SK-N-SH (cell line): ENCODE measurements at regions not wholly inside any gene's neighbourhood (a gene's known extent, or its start where the extent isn't known, plus 50 kb on each side); places are given as distances from the start of the nearest gene placed in this dataset.

ENCODE experiments used
- CTCF ChIP-seq: fragments of 200-600 bp; sonication (generic); IDR thresholded peaks from 2 replicates; pipeline ENCODE4 v1.6.1; 2017; ENCODE audit warnings: antibody characterized with exemption, mild to moderate bottlenecking, moderate library complexity
- ELF1 ChIP-seq: IDR thresholded peaks from 2 replicates; pipeline ENCODE4 v1.4.0; 2012
- EZH2phosphoT487 ChIP-seq: fragments of 200-600 bp; sonication (generic); IDR thresholded peaks from 2 replicates; pipeline ENCODE4 v1.6.1; 2017; ENCODE audit warnings: low read depth, mixed run types, mild to moderate bottlenecking, antibody characterized with exemption, moderate library complexity, borderline replicate concordance
- JUND ChIP-seq: IDR thresholded peaks from 2 replicates; pipeline ENCODE4 v1.4.0; 2012
- NFIC ChIP-seq: IDR thresholded peaks from 2 replicates; pipeline ENCODE4 v1.4.0; 2012; ENCODE audit warnings: borderline replicate concordance
- NRF1 ChIP-seq: IDR thresholded peaks from 2 replicates; pipeline ENCODE4 v1.6.1; 2012; ENCODE audit warnings: low read depth, mild to moderate bottlenecking, low read length
- TAF1 ChIP-seq: IDR thresholded peaks from 2 replicates; pipeline ENCODE4 v1.6.1; 2012; ENCODE audit warnings: low read depth, mild to moderate bottlenecking, low read length, moderate library complexity, borderline replicate concordance
- TEAD4 ChIP-seq: IDR thresholded peaks from 2 replicates; pipeline ENCODE4 v1.4.0; 2012; ENCODE audit warnings: mild to moderate bottlenecking, borderline replicate concordance; ENCODE audit not compliant: insufficient read depth
- TF ChIP-seq, protein P1 (sequence below): IDR thresholded peaks from 2 replicates; pipeline ENCODE4 v1.4.0; 2012; ENCODE audit warnings: low read depth, borderline replicate concordance
- TF ChIP-seq, protein P2 (sequence below): IDR thresholded peaks from 2 replicates; pipeline ENCODE4 v1.4.0; 2012; ENCODE audit warnings: low read depth, borderline replicate concordance

DNA sequence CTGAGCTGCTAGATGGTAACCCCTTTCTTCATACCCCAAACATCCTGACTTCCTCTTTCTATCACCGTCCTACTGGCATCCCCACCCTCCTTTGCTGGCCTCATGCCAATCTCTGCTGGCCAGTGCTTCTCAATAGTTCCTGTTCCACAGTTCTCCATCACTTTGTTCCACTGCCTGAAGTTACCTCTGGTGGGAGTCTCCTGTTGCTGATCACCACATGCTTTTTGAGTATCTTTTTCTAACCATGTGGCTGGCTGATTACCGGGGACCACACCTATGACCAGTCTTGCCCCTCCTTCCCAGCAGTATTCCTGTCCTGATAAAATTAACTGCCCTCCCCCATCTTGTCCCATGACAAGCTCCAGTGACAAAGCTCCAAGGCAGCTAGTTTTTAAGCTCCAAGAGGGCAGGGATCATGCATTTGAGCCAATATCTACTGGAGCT, 380.4 kb upstream of the CCL2 start:
- no peak for TF ChIP-seq TAF1
- no peak for TF ChIP-seq CTCF
- TF ChIP-seq, protein P1, sequence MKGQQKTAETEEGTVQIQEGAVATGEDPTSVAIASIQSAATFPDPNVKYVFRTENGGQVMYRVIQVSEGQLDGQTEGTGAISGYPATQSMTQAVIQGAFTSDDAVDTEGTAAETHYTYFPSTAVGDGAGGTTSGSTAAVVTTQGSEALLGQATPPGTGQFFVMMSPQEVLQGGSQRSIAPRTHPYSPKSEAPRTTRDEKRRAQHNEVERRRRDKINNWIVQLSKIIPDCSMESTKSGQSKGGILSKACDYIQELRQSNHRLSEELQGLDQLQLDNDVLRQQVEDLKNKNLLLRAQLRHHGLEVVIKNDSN = no peak
- no peak for TF ChIP-seq EZH2phosphoT487
- no peak for TF ChIP-seq TEAD4
- no peak for TF ChIP-seq ELF1
- TF ChIP-seq NRF1 = no peak
- no peak for TF ChIP-seq JUND
- TF ChIP-seq NFIC = no peak
- TF ChIP-seq, protein P2, sequence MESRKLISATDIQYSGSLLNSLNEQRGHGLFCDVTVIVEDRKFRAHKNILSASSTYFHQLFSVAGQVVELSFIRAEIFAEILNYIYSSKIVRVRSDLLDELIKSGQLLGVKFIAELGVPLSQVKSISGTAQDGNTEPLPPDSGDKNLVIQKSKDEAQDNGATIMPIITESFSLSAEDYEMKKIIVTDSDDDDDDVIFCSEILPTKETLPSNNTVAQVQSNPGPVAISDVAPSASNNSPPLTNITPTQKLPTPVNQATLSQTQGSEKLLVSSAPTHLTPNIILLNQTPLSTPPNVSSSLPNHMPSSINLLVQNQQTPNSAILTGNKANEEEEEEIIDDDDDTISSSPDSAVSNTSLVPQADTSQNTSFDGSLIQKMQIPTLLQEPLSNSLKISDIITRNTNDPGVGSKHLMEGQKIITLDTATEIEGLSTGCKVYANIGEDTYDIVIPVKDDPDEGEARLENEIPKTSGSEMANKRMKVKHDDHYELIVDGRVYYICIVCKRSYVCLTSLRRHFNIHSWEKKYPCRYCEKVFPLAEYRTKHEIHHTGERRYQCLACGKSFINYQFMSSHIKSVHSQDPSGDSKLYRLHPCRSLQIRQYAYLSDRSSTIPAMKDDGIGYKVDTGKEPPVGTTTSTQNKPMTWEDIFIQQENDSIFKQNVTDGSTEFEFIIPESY = no peak
